Neural cell (in vitro differentiated cells): ENCODE measurements at regions not wholly inside any gene's neighbourhood (a gene's known extent, or its start where the extent isn't known, plus 50 kb on each side); places are given as distances from the start of the nearest gene placed in this dataset.

ENCODE experiments used
- H2AFZ ChIP-seq: fragments of 200-600, 300-800 bp; sonication (generic), shearing (Covaris generic); 2 replicates; pipeline ENCODE4 v1.6.0; 2014; ENCODE audit warnings: low read depth, mild to moderate bottlenecking, antibody characterized with exemption, low read length, moderate library complexity
- H3F3A ChIP-seq: fragments of 200-600 bp; shearing (Covaris generic); 2 replicates; pipeline ENCODE4 v1.6.1; 2016; ENCODE audit warnings: mild to moderate bottlenecking, moderate library complexity, mixed read lengths, antibody characterized with exemption, low read length; ENCODE audit not compliant: insufficient read depth, poor library complexity, severe bottlenecking
- H3K27ac ChIP-seq: fragments of 200-600, 300-800 bp; sonication (generic), shearing (Covaris generic); 2 replicates; pipeline ENCODE4 v1.5.1; 2014; ENCODE audit warnings: mild to moderate bottlenecking, low read length, moderate library complexity
- H3K27me3 ChIP-seq: fragments of 300-800, 200-600 bp; sonication (generic), shearing (Covaris generic); 2 replicates; pipeline ENCODE4 v1.6.0; 2014; ENCODE audit warnings: mild to moderate bottlenecking, low read depth, low read length, moderate library complexity; ENCODE audit not compliant: insufficient read depth
- H3K36me3 ChIP-seq: fragments of 300-800, 200-600 bp; sonication (generic), shearing (Covaris generic); 2 replicates; pipeline ENCODE4 v1.5.1; 2014; ENCODE audit warnings: mild to moderate bottlenecking, antibody characterized with exemption, low read length, moderate library complexity; ENCODE audit not compliant: insufficient read depth
- H3K4me2 ChIP-seq: fragments of 300-800, 200-600 bp; sonication (generic), shearing (Covaris generic); 2 replicates; pipeline ENCODE4 v1.6.0; 2014; ENCODE audit warnings: mild to moderate bottlenecking, low read length
- H3K4me3 ChIP-seq: fragments of 300-800, 200-600 bp; sonication (generic), shearing (Covaris generic); 2 replicates; pipeline ENCODE4 v1.5.1; 2014; ENCODE audit warnings: mild to moderate bottlenecking, low read length, moderate library complexity
- H3K79me2 ChIP-seq: fragments of 200-600 bp; shearing (Covaris generic); replicated peaks from 2 replicates; pipeline ENCODE4 v1.6.0; 2014; ENCODE audit warnings: mild to moderate bottlenecking, low read length, moderate library complexity; ENCODE audit not compliant: insufficient read depth
- H3K9ac ChIP-seq: fragments of 300-800, 200-600 bp; sonication (generic), shearing (Covaris generic); 2 replicates; pipeline ENCODE4 v1.6.1; 2016; ENCODE audit warnings: mild to moderate bottlenecking, low read length, mixed read lengths
- H3K9me2 ChIP-seq: fragments of 200-600 bp; shearing (Covaris generic); 2 replicates; pipeline ENCODE4 v1.6.1; 2016; ENCODE audit warnings: mild to moderate bottlenecking, low read length, mixed read lengths; ENCODE audit not compliant: insufficient read depth
- H3K9me3 ChIP-seq: fragments of 200-600, 300-800 bp; sonication (generic), shearing (Covaris generic); 2 replicates; pipeline ENCODE4 v1.6.1; 2016; ENCODE audit warnings: mild to moderate bottlenecking, mixed run types, low read length, moderate library complexity, mixed read lengths
- H4K20me1 ChIP-seq: fragments of 200-600 bp; shearing (Covaris generic); 2 replicates; pipeline ENCODE4 v1.6.1; 2016; ENCODE audit warnings: mild to moderate bottlenecking, mixed run types; ENCODE audit not compliant: insufficient read depth
- EP300 ChIP-seq: fragments of 450-650 bp; conservative IDR thresholded peaks from 2 replicates; pipeline ENCODE4 v1.6.1; 2014; ENCODE audit warnings: antibody characterized with exemption, mild to moderate bottlenecking, moderate library complexity; ENCODE audit not compliant: poor library complexity, severe bottlenecking
- EZH2 ChIP-seq: fragments of 200-600, 300-800 bp; shearing (Covaris generic), sonication (generic); IDR thresholded peaks from 2 replicates; pipeline ENCODE4 v1.6.1; 2014; ENCODE audit warnings: antibody characterized with exemption, low read length, borderline replicate concordance, mild to moderate bottlenecking; ENCODE audit not compliant: insufficient read depth, poor library complexity, severe bottlenecking
- MXI1 ChIP-seq: fragments of 450-650 bp; conservative IDR thresholded peaks from 2 replicates; pipeline ENCODE4 v1.6.1; 2014; ENCODE audit warnings: antibody characterized with exemption, mild to moderate bottlenecking; ENCODE audit not compliant: poor library complexity, severe bottlenecking
- POLR2AphosphoS5 ChIP-seq: IDR thresholded peaks from 2 replicates; pipeline ENCODE4 v1.6.1; 2012
- RAD21 ChIP-seq: fragments of 450-650 bp; conservative IDR thresholded peaks from 2 replicates; pipeline ENCODE4 v1.6.1; 2014; ENCODE audit warnings: antibody characterized with exemption, mild to moderate bottlenecking, moderate library complexity
- SMC3 ChIP-seq: fragments of 450-650 bp; conservative IDR thresholded peaks from 2 replicates; pipeline ENCODE4 v1.6.1; 2014; ENCODE audit warnings: antibody characterized with exemption, mild to moderate bottlenecking, moderate library complexity; ENCODE audit not compliant: poor library complexity
- TAF1 ChIP-seq: IDR thresholded peaks from 2 replicates; pipeline ENCODE4 v1.6.1; 2012; ENCODE audit warnings: low read depth
- TF ChIP-seq, protein P1 (sequence below): fragments of 450-650 bp; IDR thresholded peaks from 2 replicates; pipeline ENCODE4 v1.5.1; 2014; ENCODE audit warnings: antibody characterized with exemption, mild to moderate bottlenecking, moderate library complexity; ENCODE audit not compliant: poor library complexity, severe bottlenecking
- TF ChIP-seq, protein P2 (sequence below): IDR thresholded peaks from 2 replicates; pipeline ENCODE4 v1.6.1; 2012; ENCODE audit warnings: borderline replicate concordance

DNA sequence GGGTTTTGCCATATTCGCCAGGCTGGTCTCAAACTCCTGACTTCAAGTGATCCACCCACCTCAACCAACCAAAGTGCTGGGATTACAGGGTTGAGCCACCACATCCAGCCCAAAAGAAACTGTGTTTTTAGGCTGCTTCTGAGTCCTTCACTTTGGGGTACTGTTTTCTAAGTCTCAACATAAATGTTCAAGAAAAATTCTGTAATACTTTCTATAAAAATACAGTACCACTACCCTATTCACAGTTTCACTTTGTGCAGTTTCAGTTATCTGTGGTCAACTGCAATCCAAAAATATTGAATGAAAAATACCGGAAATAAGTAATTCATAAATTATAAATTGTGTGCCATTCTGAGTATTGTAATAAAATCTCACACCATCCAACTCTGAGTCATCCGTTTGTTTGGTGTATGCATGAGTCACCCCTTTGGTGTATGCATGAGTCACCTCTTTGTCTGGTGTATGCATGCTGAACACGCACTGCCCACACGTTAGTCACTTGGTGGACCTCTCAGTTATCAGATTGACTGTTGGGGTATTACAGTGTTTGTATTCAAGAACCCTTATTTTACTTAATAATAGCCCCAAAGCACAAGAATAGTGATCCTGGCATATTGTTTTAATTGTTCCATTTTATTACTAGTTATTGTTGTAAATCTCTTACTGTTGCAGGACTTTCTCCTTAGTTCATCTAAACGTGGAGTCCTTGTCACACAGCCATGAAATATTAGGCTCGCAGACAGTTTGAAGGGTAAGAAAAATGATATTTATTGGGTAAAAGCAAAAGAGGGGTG lies 190.2 kb downstream of the FSCB start:
- no peak overlapping the region for H3K27ac ChIP-seq
- no peak overlapping the region for H3K4me3 ChIP-seq
- H3K27me3 ChIP-seq, result no peaks in the 10 kb centered on the region
- H3K36me3 ChIP-seq, result no peaks in the 10 kb centered on the region
- no peak overlapping the region for H3K9ac ChIP-seq
- no peaks in the 10 kb centered on the region for H3K79me2 ChIP-seq
- no peak overlapping the region for H3K4me2 ChIP-seq
- TF ChIP-seq, protein P1, sequence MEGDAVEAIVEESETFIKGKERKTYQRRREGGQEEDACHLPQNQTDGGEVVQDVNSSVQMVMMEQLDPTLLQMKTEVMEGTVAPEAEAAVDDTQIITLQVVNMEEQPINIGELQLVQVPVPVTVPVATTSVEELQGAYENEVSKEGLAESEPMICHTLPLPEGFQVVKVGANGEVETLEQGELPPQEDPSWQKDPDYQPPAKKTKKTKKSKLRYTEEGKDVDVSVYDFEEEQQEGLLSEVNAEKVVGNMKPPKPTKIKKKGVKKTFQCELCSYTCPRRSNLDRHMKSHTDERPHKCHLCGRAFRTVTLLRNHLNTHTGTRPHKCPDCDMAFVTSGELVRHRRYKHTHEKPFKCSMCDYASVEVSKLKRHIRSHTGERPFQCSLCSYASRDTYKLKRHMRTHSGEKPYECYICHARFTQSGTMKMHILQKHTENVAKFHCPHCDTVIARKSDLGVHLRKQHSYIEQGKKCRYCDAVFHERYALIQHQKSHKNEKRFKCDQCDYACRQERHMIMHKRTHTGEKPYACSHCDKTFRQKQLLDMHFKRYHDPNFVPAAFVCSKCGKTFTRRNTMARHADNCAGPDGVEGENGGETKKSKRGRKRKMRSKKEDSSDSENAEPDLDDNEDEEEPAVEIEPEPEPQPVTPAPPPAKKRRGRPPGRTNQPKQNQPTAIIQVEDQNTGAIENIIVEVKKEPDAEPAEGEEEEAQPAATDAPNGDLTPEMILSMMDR, result no peak
- TF ChIP-seq EZH2 (no peak), TAF1 (no peak), MXI1 (no peak), SMC3 (no peak)
- H4K20me1 ChIP-seq, result no peaks in the 10 kb centered on the region
- no peak overlapping the region for H2AFZ ChIP-seq
- H3F3A ChIP-seq, result no peaks in the 10 kb centered on the region
- H3K9me2 ChIP-seq, result no peaks in the 10 kb centered on the region
- H3K9me3 ChIP-seq, result no peaks in the 10 kb centered on the region

DNA sequence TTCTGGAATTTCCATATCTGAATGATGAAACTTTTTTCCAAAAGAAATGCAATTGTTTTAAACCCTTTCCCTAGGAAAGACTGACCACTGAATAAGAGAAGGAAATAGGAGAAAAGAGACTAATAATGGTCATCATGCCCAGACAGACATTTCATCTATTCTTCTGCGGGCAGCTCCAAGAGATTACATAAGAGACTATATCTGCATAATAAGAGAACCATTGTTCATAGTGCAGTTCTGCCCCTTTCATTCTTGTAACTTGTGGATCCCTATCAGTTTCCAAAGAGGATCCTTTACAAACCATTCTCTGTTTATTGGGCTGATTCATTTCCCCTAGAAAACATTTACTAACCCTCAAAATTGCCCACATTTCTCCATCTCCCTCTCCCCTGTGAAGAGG lies 197.8 kb downstream of the FSCB start:
- Histone ChIP-seq H3K79me2 (no peaks in the 10 kb centered on the region), H3K27me3 (no peaks in the 10 kb centered on the region), H3K4me2 (no peak overlapping the region), H3K9me3 (no peaks in the 10 kb centered on the region), H3K36me3 (no peaks in the 10 kb centered on the region), H3K9me2 (no peaks in the 10 kb centered on the region), H2AFZ (no peak overlapping the region), H4K20me1 (no peaks in the 10 kb centered on the region), H3K4me3 (no peak overlapping the region), H3K27ac (no peak overlapping the region), H3K9ac (no peak overlapping the region), H3F3A (no peaks in the 10 kb centered on the region)
- TF ChIP-seq EZH2 (no peak), RAD21 (no peak), EP300 (no peak), MXI1 (no peak), SMC3 (no peak), POLR2AphosphoS5 (no peak), TAF1 (no peak)
- TF ChIP-seq, protein P1, result no peak
- TF ChIP-seq, protein P2, sequence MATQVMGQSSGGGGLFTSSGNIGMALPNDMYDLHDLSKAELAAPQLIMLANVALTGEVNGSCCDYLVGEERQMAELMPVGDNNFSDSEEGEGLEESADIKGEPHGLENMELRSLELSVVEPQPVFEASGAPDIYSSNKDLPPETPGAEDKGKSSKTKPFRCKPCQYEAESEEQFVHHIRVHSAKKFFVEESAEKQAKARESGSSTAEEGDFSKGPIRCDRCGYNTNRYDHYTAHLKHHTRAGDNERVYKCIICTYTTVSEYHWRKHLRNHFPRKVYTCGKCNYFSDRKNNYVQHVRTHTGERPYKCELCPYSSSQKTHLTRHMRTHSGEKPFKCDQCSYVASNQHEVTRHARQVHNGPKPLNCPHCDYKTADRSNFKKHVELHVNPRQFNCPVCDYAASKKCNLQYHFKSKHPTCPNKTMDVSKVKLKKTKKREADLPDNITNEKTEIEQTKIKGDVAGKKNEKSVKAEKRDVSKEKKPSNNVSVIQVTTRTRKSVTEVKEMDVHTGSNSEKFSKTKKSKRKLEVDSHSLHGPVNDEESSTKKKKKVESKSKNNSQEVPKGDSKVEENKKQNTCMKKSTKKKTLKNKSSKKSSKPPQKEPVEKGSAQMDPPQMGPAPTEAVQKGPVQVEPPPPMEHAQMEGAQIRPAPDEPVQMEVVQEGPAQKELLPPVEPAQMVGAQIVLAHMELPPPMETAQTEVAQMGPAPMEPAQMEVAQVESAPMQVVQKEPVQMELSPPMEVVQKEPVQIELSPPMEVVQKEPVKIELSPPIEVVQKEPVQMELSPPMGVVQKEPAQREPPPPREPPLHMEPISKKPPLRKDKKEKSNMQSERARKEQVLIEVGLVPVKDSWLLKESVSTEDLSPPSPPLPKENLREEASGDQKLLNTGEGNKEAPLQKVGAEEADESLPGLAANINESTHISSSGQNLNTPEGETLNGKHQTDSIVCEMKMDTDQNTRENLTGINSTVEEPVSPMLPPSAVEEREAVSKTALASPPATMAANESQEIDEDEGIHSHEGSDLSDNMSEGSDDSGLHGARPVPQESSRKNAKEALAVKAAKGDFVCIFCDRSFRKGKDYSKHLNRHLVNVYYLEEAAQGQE, result no peak
